Kidney (tissue), 13 donors: ENCODE measurements at regions not wholly inside any gene's neighbourhood (a gene's known extent, or its start where the extent isn't known, plus 50 kb on each side); places are given as distances from the start of the nearest gene placed in this dataset.
A peak's percentile ranks its signal among the peaks of the same experiment; 100 is the strongest.

Experiments
- DNase-seq, 5 donors: peaks; one replicate each; pipeline ENCODE4 v3.0.0-alpha.2; 2013 to 2020
- FAIRE-seq: peaks from 2 replicates; lab custom pipeline; 2012; peaks lifted over from hg19 to GRCh38; lab: Jason Lieb, UNC
- H3K27ac ChIP-seq, 2 donors: one replicate each; pipeline ENCODE4 v1.7.0; 2013; ENCODE audit warnings: low read depth in 2 of 2, low read length in 2 of 2, inconsistent platforms in 1 of 2
- H3K27me3 ChIP-seq: one replicate; pipeline ENCODE4 v1.7.1; 2013; ENCODE audit warnings: low read length, inconsistent platforms; ENCODE audit not compliant: control insufficient read depth, insufficient read depth
- H3K36me3 ChIP-seq, 3 donors: one replicate each; pipeline versions ENCODE4 v1.7.0 to v1.7.1; 2013; ENCODE audit warnings: low read length in 3 of 3, control low read depth in 1 of 3, inconsistent platforms in 1 of 3; ENCODE audit not compliant: insufficient read depth in 3 of 3, control insufficient read depth in 2 of 3
- H3K4me1 ChIP-seq, 3 donors: one replicate each; pipeline versions ENCODE4 v1.7.0 to v1.7.1; 2013; ENCODE audit warnings: low read length in 3 of 3, inconsistent platforms in 1 of 3, low read depth in 1 of 3; ENCODE audit not compliant: control insufficient read depth in 2 of 3, insufficient read depth in 2 of 3
- H3K4me3 ChIP-seq, 3 donors: one replicate each; pipeline versions ENCODE4 v1.7.0 to v1.8.1; 2013; ENCODE audit warnings: low read length in 3 of 3, control low read depth in 1 of 3, inconsistent platforms in 1 of 3
- H3K9ac ChIP-seq, 3 donors: one replicate each; pipeline versions ENCODE4 v1.7.0 to v1.7.1; 2013; ENCODE audit warnings: low read length in 3 of 3, control low read depth in 1 of 3, inconsistent platforms in 1 of 3
- H3K9me3 ChIP-seq, 3 donors: one replicate each; pipeline versions ENCODE4 v1.7.0 to v1.7.1; 2013; ENCODE audit warnings: low read length in 3 of 3, control low read depth in 1 of 3, inconsistent platforms in 1 of 3; ENCODE audit not compliant: control insufficient read depth in 2 of 3, insufficient read depth in 1 of 3
- intact Hi-C: fragments of 100-400 bp; cut with DNase I; formaldehyde crosslinking; loops from one replicate; pipeline ENCODE4 v1.11.1; 2022
- TF ChIP-seq, protein P1 (sequence below): IDR thresholded peaks from 3 replicates; pipeline ENCODE4 v1.5.1; 2012; ENCODE audit warnings: mild to moderate bottlenecking, moderate library complexity, borderline replicate concordance; ENCODE audit not compliant: insufficient read depth; ENCODE audit errors: extremely low read depth
- donor health status: control.
- donor health status: control.
- donor health status: control.
- donor health status: control.
- donor health status: control.
- donor health status: DM: yes; HTN: yes; CAD: no.
- donor health status: Normal renal cell carcinoma (clear cell type).

DNA sequence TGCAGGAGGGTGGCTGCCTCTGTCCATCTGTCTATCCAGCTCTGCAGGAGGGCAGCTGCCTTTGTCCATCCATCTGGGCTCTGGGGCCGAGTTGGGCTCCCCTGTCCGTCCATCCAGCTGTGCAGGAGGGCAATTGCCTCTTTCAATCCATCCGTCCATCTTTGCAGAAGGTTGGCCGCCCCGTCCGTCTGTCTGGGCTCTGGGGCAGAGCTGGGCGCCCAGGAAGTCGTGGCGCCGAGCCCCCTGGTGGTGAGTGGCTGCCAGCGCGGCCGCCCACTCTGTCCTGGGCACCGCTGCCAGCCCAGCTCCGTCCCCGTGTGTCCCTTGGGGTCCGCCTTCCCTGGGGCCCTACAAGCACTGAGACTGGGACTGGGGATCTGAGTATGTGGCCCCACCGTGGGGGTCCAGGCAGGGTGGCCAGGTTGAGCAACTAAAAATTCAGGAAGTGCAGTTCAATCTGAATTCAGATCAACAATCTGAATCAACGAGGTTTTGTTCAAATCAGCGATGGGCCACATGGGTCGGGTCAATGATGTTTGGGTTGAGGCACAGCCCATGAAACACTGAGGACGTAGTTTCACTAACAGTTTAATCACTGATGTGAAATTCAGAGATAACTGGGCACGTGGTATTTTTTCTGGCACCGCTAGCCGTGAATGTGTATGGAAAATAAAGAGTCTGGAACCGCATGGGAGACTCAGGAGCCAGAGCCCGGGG, 99.1 kb upstream of the ACTRT2 start:
- intact Hi-C loops, result no loop called here
- no peaks in the 10 kb centered on the region for H3K27me3 ChIP-seq
- no peak overlapping the region for H3K9ac ChIP-seq
- H3K4me3 ChIP-seq, result no peak overlapping the region
- no peak overlapping the region for H3K27ac ChIP-seq
- no peaks in the 10 kb centered on the region for H3K9me3 ChIP-seq
- TF ChIP-seq, protein P1, sequence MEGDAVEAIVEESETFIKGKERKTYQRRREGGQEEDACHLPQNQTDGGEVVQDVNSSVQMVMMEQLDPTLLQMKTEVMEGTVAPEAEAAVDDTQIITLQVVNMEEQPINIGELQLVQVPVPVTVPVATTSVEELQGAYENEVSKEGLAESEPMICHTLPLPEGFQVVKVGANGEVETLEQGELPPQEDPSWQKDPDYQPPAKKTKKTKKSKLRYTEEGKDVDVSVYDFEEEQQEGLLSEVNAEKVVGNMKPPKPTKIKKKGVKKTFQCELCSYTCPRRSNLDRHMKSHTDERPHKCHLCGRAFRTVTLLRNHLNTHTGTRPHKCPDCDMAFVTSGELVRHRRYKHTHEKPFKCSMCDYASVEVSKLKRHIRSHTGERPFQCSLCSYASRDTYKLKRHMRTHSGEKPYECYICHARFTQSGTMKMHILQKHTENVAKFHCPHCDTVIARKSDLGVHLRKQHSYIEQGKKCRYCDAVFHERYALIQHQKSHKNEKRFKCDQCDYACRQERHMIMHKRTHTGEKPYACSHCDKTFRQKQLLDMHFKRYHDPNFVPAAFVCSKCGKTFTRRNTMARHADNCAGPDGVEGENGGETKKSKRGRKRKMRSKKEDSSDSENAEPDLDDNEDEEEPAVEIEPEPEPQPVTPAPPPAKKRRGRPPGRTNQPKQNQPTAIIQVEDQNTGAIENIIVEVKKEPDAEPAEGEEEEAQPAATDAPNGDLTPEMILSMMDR, result peak; percentile 28
- DNase-seq, result no peak
- H3K4me1 ChIP-seq, result no peaks in the 10 kb centered on the region
- FAIRE-seq, result no peak
- no peaks in the 10 kb centered on the region for H3K36me3 ChIP-seq

DNA sequence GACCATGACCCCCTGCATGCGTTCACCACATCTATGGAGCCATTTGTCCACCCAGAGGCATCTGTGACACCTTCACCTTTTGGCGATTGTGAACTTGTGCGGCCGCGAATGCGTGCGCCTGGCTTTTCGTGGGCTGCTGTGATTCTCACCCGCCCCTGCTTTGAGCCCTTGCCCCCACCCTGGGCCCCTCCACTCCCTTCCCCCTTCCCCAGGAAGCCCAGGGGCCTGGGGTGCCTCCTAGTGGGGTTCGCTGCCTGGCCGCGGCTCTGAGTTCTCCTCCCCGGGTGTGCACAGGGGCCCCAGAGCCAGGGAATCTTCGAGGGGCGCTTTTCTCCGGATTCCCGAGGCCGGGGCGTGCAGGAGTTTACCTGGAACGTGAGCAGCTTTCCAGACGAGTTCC, 97.9 kb upstream of the ACTRT2 start:
- FAIRE-seq, result no peak
- H3K27ac ChIP-seq, result no peak overlapping the region
- DNase-seq, result no peak
- TF ChIP-seq, protein P1, result no peak
- no peaks in the 10 kb centered on the region for H3K9me3 ChIP-seq
- no peak overlapping the region for H3K4me3 ChIP-seq
- H3K36me3 ChIP-seq, result no peaks in the 10 kb centered on the region
- H3K9ac ChIP-seq, result no peak overlapping the region
- intact Hi-C loops, result no loop called here
- no peaks in the 10 kb centered on the region for H3K4me1 ChIP-seq
- H3K27me3 ChIP-seq, result no peaks in the 10 kb centered on the region

DNA sequence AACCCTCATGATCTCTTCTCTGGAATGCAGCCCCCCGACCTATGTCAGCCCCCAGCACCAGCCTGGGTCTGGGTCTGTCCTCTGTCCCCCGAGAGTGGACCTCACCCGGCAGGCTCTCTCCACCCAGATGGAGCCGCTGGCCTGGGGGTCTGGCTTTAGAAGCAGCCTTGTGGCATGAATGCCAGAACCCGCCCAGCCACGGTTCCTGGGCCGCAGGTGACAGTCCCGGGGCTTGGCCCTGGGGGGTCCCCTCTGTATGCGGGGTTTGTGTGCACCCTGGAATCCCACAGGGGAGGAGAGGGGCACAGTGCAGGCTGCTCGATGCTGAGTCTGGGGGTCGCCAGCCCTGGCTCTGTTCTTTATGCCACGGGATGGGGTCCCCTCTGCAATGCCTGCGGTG, 96.0 kb upstream of the ACTRT2 start:
- H3K27me3 ChIP-seq, result peaks cover 3% of the 10 kb centered on the region
- intact Hi-C loops, result no loop called here
- no peak for FAIRE-seq
- no peak for DNase-seq
- TF ChIP-seq, protein P1, result no peak
- no peak overlapping the region for H3K27ac ChIP-seq
- H3K9me3 ChIP-seq, result no peaks in the 10 kb centered on the region
- no peaks in the 10 kb centered on the region for H3K36me3 ChIP-seq
- no peaks in the 10 kb centered on the region for H3K4me1 ChIP-seq
- no peak overlapping the region for H3K9ac ChIP-seq
- no peak overlapping the region for H3K4me3 ChIP-seq

DNA sequence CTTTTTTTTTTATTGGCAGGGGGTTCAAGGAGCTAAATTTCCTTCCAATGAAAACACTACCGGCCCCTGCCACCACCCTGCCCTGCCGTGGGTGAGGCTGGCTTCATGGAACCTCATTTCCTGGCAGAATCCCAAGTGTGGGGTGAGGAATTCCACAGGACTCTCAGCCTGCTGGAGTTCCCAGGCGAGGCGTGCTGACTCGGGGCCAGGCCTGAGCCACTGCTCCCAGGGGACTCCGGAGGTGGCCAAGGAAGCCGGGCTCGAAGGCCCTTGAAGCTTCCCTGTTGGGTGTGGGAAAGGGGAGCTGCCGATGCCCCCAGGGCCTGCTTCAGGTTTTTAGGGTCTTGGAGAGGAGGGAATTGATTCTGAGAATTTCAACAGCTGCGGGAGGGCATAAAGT, 95.3 kb upstream of the ACTRT2 start:
- Histone ChIP-seq H3K4me1 (no peaks in the 10 kb centered on the region), H3K9ac (no peak overlapping the region), H3K27ac (no peak overlapping the region), H3K36me3 (no peaks in the 10 kb centered on the region), H3K4me3 (no peak overlapping the region), H3K9me3 (no peaks in the 10 kb centered on the region), H3K27me3 (peaks cover 3% of the 10 kb centered on the region)
- peak in 1 of 5 donors; percentile 49 for DNase-seq
- FAIRE-seq, result no peak
- TF ChIP-seq, protein P1, result no peak
- intact Hi-C loops, result no loop called here
